ENCODE measurements at regions not wholly inside any gene's neighbourhood (a gene's known extent, or its start where the extent isn't known, plus 50 kb on each side); places are given as distances from the start of the nearest gene placed in this dataset.
"Not testable (repeated sequence)": the region's sequence is repeated elsewhere in the genome, so short reads cannot be mapped to it uniquely, and the experiment has no call there.

- TF ChIP-seq, protein P1, sequence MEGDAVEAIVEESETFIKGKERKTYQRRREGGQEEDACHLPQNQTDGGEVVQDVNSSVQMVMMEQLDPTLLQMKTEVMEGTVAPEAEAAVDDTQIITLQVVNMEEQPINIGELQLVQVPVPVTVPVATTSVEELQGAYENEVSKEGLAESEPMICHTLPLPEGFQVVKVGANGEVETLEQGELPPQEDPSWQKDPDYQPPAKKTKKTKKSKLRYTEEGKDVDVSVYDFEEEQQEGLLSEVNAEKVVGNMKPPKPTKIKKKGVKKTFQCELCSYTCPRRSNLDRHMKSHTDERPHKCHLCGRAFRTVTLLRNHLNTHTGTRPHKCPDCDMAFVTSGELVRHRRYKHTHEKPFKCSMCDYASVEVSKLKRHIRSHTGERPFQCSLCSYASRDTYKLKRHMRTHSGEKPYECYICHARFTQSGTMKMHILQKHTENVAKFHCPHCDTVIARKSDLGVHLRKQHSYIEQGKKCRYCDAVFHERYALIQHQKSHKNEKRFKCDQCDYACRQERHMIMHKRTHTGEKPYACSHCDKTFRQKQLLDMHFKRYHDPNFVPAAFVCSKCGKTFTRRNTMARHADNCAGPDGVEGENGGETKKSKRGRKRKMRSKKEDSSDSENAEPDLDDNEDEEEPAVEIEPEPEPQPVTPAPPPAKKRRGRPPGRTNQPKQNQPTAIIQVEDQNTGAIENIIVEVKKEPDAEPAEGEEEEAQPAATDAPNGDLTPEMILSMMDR (IDR thresholded peaks at IDR 0.05; ENCODE audit: control insufficient read depth, insufficient read depth, low read depth, low read length, missing control alignments), result no peak
- no peak for DNase-seq (ENCODE audit: low read depth)
- H3K4me3 ChIP-seq (ENCODE audit: control insufficient read depth, low read depth, low read length), result no peak overlapping the region
Measured at GRCh38 chr10:31219306-31219705, 99.7 kb upstream of the ZEB1 start.

DNA sequence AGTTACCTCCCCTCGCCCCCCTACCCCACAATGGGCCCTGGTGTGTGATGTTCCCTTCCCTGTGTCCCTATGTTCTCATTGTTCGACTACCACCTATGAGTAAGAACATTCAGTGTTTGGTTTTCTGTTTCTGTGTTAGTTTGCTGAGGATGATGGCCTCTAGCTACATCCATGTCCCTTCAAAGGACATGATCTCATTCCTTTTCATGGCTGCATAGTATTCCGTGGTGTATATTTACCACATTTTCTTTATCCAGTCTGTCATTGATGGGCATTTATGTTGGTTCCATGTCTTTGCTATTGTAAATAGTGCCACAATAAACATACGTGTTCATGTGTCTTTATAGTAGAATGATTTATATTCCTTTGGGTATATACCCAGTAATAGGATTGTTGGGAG, 90.2 kb upstream of the ZEB1 start:
- DNase-seq (ENCODE audit: low read depth); H3K4me3 ChIP-seq (ENCODE audit: control insufficient read depth, low read depth, low read length): not testable (repeated sequence)

DNA sequence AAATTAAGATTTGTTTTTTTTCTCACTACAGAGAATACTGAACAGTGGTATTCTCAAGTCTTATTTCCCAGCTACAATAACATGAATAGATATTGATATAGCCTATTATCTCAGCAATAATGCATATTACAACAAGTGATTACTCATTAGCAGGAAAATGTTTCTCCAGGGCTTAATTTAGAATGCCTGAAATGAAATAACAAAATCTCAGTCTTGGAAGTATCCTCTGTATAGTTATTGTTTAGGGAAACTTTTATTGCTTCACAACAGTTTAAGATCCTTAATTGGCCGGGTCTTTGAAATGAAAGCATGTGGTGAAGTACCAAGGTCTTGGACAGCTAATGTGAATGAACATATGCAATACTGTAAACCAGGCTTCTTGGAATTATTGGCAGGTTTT, 79.1 kb upstream of the ZEB1 start:
- no peak overlapping the region for H3K4me3 ChIP-seq (ENCODE audit: control insufficient read depth, low read depth, low read length)
- no peak for DNase-seq (ENCODE audit: low read depth)
- TF ChIP-seq, protein P1 (IDR thresholded peaks at IDR 0.05; ENCODE audit: control insufficient read depth, insufficient read depth, low read depth, low read length, missing control alignments), result no peak

- H3K4me3 ChIP-seq (ENCODE audit: control insufficient read depth, low read depth, low read length), result no peak overlapping the region
- TF ChIP-seq, protein P1 (IDR thresholded peaks at IDR 0.05; ENCODE audit: control insufficient read depth, insufficient read depth, low read depth, low read length, missing control alignments), result no peak
- peak; percentile 81 for DNase-seq (ENCODE audit: low read depth)
Measured at GRCh38 chr10:31242902-31243301, 76.1 kb upstream of the ZEB1 start.

DNA sequence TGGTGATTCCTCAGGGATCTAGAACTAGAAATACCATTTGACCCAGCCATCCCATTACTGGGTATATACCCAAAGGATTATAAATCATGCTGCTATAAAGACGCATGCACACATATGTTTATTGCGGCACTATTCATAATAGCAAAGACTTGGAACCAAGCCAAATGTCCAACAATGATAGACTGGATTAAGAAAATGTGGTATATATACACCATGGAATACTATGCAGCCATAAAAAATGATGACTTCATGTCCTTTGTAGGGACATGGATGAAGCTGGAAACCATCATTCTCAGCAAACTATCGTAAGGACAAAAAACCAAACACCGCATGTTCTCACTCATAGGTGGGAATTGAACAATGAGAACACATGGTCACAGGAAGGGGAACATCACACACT, 67.9 kb upstream of the ZEB1 start:
- H3K4me3 ChIP-seq (ENCODE audit: control insufficient read depth, low read depth, low read length); DNase-seq (ENCODE audit: low read depth): not testable (repeated sequence)

DNA sequence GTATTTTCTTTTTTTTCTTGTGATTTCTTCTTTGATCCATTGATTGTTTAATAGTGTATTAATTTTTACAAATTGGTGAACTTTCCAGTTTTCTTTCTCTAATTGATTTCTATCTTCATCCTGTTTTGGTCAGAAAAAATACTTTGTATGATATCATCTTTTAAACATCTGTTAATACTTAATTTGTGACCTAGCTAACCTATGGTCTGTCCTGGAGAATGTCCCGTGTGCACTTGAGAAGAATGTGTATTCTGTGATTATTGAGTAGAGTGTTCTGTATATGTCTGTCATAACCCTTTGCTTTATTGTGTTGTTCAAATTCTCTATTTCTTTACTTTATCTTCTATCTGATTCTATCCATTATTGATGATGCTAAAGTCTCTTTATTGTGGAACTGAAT, 65.8 kb upstream of the ZEB1 start:
- H3K4me3 ChIP-seq (ENCODE audit: control insufficient read depth, low read depth, low read length), result no peak overlapping the region
- no peak for DNase-seq (ENCODE audit: low read depth)
- TF ChIP-seq, protein P1 (IDR thresholded peaks at IDR 0.05; ENCODE audit: control insufficient read depth, insufficient read depth, low read depth, low read length, missing control alignments), result no peak

GRCh38 chr10:31261511-31262311, 57.3 kb upstream of the ZEB1 start:
- peak; percentile 75 for DNase-seq (ENCODE audit: low read depth)
- no peak overlapping the region for H3K4me3 ChIP-seq (ENCODE audit: control insufficient read depth, low read depth, low read length)
- TF ChIP-seq, protein P1 (IDR thresholded peaks at IDR 0.05; ENCODE audit: control insufficient read depth, insufficient read depth, low read depth, low read length, missing control alignments), result no peak

DNA sequence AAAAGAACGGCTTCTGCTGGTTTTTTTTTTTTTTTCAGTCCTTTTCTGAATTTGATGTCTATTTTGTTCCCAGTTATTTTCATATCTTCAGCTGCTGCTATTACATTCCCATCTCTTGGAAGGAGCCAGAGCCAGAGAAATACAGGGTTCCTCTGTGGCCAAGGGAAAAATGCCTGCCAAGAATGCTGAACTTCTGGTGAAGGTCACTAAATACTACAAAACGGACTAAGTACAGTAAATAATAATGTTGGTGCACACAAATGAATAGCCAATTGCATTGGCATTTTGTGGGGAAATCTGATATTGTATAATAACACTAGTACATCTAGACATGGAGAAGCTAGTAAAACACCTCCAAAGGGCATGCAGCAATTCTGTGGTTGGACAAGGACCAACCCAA, 56.3 kb upstream of the ZEB1 start:
- TF ChIP-seq, protein P1 (IDR thresholded peaks at IDR 0.05; ENCODE audit: control insufficient read depth, insufficient read depth, low read depth, low read length, missing control alignments), result no peak
- no peak overlapping the region for H3K4me3 ChIP-seq (ENCODE audit: control insufficient read depth, low read depth, low read length)
- peak; percentile 55 for DNase-seq (ENCODE audit: low read depth)
